HG03439 (cell line): ENCODE measurements at regions not wholly inside any gene's neighbourhood (a gene's known extent, or its start where the extent isn't known, plus 50 kb on each side); places are given as distances from the start of the nearest gene placed in this dataset.

Experiments
- ATAC-seq: cut with Tn5 transposase; IDR thresholded peaks from one replicate; pipeline ENCODE4 v1.9.1; 2021; ENCODE audit warnings: mild to moderate bottlenecking, moderate library complexity; ENCODE audit not compliant: unreplicated experiment

GRCh38 chr7:41255113-41255512 lies 447.8 kb downstream of the INHBA start:
- no peak for ATAC-seq

DNA sequence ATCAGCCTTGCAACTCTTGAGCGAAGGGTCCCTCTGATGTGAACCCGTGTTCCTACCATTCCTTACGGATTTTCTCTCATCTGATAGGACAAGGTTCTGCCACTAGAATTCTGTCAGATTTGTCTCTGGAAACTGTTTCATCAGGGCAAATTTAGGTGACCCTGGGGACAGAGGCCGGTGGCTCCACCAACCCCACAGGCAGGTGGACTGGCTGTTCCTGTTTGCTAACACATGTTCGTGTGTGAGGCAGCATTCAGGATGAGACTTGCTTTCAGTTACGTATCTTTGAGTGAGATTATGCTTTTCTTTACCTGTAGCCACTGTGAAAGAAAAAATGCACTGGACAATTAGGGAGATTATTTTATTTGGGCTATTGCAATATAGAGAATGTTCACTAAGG lies 449.9 kb downstream of the INHBA start:
- ATAC-seq = no peak

DNA sequence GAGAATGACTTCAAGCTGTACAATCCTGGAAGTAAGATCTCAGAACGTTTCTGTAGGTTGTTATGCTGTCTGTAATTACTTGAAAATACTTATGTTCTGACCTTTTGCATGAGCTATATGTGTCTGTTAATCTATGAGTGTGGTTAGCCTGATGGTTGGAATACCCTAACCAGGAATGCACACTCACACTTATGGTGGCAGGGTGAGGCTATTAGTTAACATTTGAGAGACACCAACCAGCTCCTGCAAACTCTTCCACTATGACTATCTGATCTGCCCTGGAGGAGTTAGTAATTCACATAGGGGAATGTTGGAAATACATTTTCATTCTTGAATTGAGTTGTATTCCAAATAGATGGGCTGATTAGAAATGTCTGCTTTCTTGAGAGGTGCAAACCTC lies 450.3 kb downstream of the INHBA start:
- no peak for ATAC-seq

- ATAC-seq = no peak
Observed at GRCh38 chr7:41247143-41247865, 455.6 kb downstream of the INHBA start.

GRCh38 chr7:41245916-41246315 lies 457.0 kb downstream of the INHBA start:
- ATAC-seq = no peak

DNA sequence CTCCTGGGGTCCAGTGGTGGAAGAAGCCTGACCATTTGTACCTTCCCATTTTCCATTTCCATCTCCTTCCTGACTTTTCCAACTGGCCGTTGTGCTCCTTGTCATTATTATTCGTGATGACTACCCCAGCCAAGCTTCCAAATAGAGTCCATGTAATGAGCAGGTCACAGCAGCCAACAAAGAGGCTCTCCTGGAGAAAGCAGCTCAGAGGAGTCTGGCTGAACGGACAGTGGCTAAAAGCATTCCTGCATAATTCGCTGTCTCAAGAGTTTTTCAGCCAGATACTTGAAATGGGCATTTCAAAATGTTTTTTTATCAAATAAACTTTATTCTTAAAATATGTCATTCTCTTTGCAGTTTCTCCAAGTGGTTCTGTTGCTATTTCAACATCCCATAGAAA lies 458.6 kb downstream of the INHBA start:
- no peak for ATAC-seq

- ATAC-seq = no peak
Observed at GRCh38 chr7:41241641-41242040, 461.2 kb downstream of the INHBA start.

- no peak for ATAC-seq
Observed at GRCh38 chr7:41239596-41239995, 463.3 kb downstream of the INHBA start.

- ATAC-seq = no peak
Observed at GRCh38 chr7:41238851-41239331, 464.0 kb downstream of the INHBA start.

- no peak for ATAC-seq
Observed at GRCh38 chr7:41237956-41238355, 464.9 kb downstream of the INHBA start.

GRCh38 chr7:41232086-41232485 lies 470.8 kb downstream of the INHBA start:
- ATAC-seq = no peak

- ATAC-seq = no peak
Observed at GRCh38 chr7:41224063-41224763, 478.7 kb downstream of the INHBA start.

DNA sequence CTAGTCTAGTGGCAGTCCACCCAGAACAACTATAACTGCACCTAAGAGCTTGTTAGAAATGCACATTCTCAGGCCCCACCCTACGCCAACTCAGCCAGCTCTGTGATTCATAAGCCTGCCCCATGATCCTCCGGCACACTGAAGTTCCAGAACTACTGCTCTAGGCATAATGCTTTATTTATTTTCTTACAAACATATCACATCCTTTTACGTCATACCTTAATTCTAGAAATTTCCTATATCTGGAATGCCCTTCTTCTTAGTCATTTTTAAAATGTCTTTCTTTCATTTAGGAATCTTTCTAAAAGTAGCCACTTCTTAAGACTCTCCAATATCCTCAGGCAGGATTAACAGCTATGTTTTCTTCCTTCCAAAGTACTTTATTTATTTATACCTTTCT lies 480.1 kb downstream of the INHBA start:
- ATAC-seq = no peak

- ATAC-seq = no peak
Observed at GRCh38 chr7:41220266-41220665, 482.6 kb downstream of the INHBA start.

DNA sequence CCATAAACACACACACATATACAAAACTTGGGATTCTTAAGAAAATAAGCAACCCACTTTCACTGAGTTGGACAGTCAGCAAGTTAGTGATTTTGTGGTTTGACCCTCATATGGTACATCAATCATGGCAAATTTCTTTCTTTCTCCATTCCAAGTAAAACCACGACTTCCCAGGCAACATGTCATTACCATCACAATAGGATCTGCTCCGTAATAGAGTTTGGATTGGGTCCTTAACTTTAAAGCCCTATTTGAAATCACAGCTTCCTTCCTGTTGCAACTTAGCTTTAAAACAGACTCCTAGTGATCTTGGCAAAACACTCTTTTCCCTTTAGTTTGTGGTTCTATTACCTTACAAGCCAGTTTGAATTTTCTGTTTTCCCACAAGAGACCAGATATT lies 483.6 kb downstream of the INHBA start:
- ATAC-seq = no peak

GRCh38 chr7:41217306-41217705 lies 485.6 kb downstream of the INHBA start:
- ATAC-seq = no peak

DNA sequence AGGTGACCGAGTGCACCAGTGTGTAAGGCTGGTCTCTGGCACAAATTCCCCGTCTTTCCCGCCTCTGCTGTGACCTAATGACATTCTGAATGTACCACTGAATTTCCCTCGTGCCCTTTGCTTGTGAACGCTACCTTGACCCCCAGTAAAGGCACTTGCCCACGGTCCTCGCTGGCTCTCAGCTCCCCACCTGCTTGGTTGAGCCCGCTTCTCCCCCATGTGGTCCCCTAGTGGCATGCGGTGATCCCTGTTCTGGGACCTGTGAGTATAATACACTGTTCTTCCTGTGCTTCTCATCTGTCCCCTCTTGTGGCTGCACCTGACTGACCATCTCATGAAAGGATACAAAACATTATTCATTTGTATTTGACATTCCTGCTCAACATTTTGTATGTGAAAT lies 495.7 kb downstream of the INHBA start:
- no peak for ATAC-seq

DNA sequence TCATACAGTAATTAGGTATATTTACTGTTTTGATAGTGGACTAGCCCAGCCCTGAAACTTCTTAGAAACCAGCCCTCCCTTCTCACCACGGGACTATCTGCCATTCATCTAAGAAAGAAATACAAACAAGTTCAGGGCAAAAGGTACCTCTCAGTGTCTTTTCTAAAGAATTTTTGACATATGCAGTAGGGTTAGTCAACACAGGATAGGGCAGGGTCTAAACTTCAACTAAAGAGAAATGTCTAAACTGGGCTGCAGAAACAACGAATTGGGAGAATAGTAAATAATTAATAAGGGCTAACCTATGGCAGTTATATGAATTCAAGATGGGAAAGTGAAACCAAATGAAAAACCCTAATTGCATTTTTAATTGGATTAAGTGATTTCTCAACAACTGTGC lies 496.6 kb downstream of the INHBA start:
- no peak for ATAC-seq

DNA sequence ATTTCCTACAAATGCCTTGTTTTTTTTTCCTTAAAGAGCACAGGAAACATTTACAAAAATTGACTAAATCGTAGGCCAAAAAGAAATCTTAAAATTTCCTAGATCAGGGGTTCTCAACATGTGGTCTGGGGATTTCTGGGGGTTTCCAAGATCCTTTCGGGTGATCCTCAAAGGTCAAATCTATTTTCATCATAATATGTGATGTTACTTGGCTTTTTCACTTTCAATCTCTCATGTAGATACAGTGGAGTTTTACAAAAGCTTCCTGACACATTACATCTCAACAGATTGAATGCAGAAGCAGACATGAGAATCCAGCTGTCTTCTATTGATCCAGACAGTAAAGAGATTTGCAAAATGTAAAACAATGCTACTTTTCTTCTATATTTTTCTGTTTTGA lies 497.3 kb downstream of the INHBA start:
- peak; percentile 81 for ATAC-seq

GRCh38 chr7:41203542-41203941 lies 499.3 kb downstream of the INHBA start:
- no peak for ATAC-seq

DNA sequence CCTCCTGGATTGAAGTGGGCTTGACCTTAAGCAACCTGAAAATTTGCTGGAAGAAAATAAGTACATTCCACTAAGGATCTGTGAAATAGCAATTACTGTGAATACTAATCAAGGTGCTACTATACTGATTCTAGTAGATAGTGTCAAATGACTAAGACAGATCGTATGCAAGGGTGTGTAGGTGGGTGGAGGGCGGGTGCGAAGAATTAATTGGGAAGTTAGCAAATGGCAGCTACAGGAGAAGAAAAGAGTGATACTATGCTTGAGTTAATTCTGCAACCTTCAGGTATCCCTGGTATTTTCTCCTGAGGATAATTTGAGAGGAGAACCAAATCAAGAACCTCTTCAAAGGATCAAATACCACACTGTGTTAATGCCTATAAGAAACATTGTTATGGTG lies 501.9 kb downstream of the INHBA start:
- ATAC-seq = no peak

GRCh38 chr7:41199136-41199535 lies 503.8 kb downstream of the INHBA start:
- ATAC-seq = no peak

- ATAC-seq = no peak
Observed at GRCh38 chr7:41198502-41198901, 504.4 kb downstream of the INHBA start.
